Neural cell (in vitro differentiated cells): ENCODE measurements at regions not wholly inside any gene's neighbourhood (a gene's known extent, or its start where the extent isn't known, plus 50 kb on each side); places are given as distances from the start of the nearest gene placed in this dataset.

ENCODE experiments used
- H2AFZ ChIP-seq: fragments of 200-600, 300-800 bp; sonication (generic), shearing (Covaris generic); 2 replicates; pipeline ENCODE4 v1.6.0; 2014; ENCODE audit warnings: low read depth, mild to moderate bottlenecking, antibody characterized with exemption, low read length, moderate library complexity
- H3F3A ChIP-seq: fragments of 200-600 bp; shearing (Covaris generic); 2 replicates; pipeline ENCODE4 v1.6.1; 2016; ENCODE audit warnings: mild to moderate bottlenecking, moderate library complexity, mixed read lengths, antibody characterized with exemption, low read length; ENCODE audit not compliant: insufficient read depth, poor library complexity, severe bottlenecking
- H3K27ac ChIP-seq: fragments of 200-600, 300-800 bp; sonication (generic), shearing (Covaris generic); 2 replicates; pipeline ENCODE4 v1.5.1; 2014; ENCODE audit warnings: mild to moderate bottlenecking, low read length, moderate library complexity
- H3K27me3 ChIP-seq: fragments of 300-800, 200-600 bp; sonication (generic), shearing (Covaris generic); 2 replicates; pipeline ENCODE4 v1.6.0; 2014; ENCODE audit warnings: mild to moderate bottlenecking, low read depth, low read length, moderate library complexity; ENCODE audit not compliant: insufficient read depth
- H3K36me3 ChIP-seq: fragments of 300-800, 200-600 bp; sonication (generic), shearing (Covaris generic); 2 replicates; pipeline ENCODE4 v1.5.1; 2014; ENCODE audit warnings: mild to moderate bottlenecking, antibody characterized with exemption, low read length, moderate library complexity; ENCODE audit not compliant: insufficient read depth
- H3K4me2 ChIP-seq: fragments of 300-800, 200-600 bp; sonication (generic), shearing (Covaris generic); 2 replicates; pipeline ENCODE4 v1.6.0; 2014; ENCODE audit warnings: mild to moderate bottlenecking, low read length
- H3K4me3 ChIP-seq: fragments of 300-800, 200-600 bp; sonication (generic), shearing (Covaris generic); 2 replicates; pipeline ENCODE4 v1.5.1; 2014; ENCODE audit warnings: mild to moderate bottlenecking, low read length, moderate library complexity
- H3K79me2 ChIP-seq: fragments of 200-600 bp; shearing (Covaris generic); replicated peaks from 2 replicates; pipeline ENCODE4 v1.6.0; 2014; ENCODE audit warnings: mild to moderate bottlenecking, low read length, moderate library complexity; ENCODE audit not compliant: insufficient read depth
- H3K9ac ChIP-seq: fragments of 300-800, 200-600 bp; sonication (generic), shearing (Covaris generic); 2 replicates; pipeline ENCODE4 v1.6.1; 2016; ENCODE audit warnings: mild to moderate bottlenecking, low read length, mixed read lengths
- H3K9me2 ChIP-seq: fragments of 200-600 bp; shearing (Covaris generic); 2 replicates; pipeline ENCODE4 v1.6.1; 2016; ENCODE audit warnings: mild to moderate bottlenecking, low read length, mixed read lengths; ENCODE audit not compliant: insufficient read depth
- H3K9me3 ChIP-seq: fragments of 200-600, 300-800 bp; sonication (generic), shearing (Covaris generic); 2 replicates; pipeline ENCODE4 v1.6.1; 2016; ENCODE audit warnings: mild to moderate bottlenecking, mixed run types, low read length, moderate library complexity, mixed read lengths
- H4K20me1 ChIP-seq: fragments of 200-600 bp; shearing (Covaris generic); 2 replicates; pipeline ENCODE4 v1.6.1; 2016; ENCODE audit warnings: mild to moderate bottlenecking, mixed run types; ENCODE audit not compliant: insufficient read depth
- EP300 ChIP-seq: fragments of 450-650 bp; conservative IDR thresholded peaks from 2 replicates; pipeline ENCODE4 v1.6.1; 2014; ENCODE audit warnings: antibody characterized with exemption, mild to moderate bottlenecking, moderate library complexity; ENCODE audit not compliant: poor library complexity, severe bottlenecking
- EZH2 ChIP-seq: fragments of 200-600, 300-800 bp; shearing (Covaris generic), sonication (generic); IDR thresholded peaks from 2 replicates; pipeline ENCODE4 v1.6.1; 2014; ENCODE audit warnings: antibody characterized with exemption, low read length, borderline replicate concordance, mild to moderate bottlenecking; ENCODE audit not compliant: insufficient read depth, poor library complexity, severe bottlenecking
- MXI1 ChIP-seq: fragments of 450-650 bp; conservative IDR thresholded peaks from 2 replicates; pipeline ENCODE4 v1.6.1; 2014; ENCODE audit warnings: antibody characterized with exemption, mild to moderate bottlenecking; ENCODE audit not compliant: poor library complexity, severe bottlenecking
- POLR2AphosphoS5 ChIP-seq: IDR thresholded peaks from 2 replicates; pipeline ENCODE4 v1.6.1; 2012
- RAD21 ChIP-seq: fragments of 450-650 bp; conservative IDR thresholded peaks from 2 replicates; pipeline ENCODE4 v1.6.1; 2014; ENCODE audit warnings: antibody characterized with exemption, mild to moderate bottlenecking, moderate library complexity
- REST ChIP-seq: IDR thresholded peaks from 2 replicates; pipeline ENCODE4 v1.6.1; 2012; ENCODE audit warnings: borderline replicate concordance
- SMC3 ChIP-seq: fragments of 450-650 bp; conservative IDR thresholded peaks from 2 replicates; pipeline ENCODE4 v1.6.1; 2014; ENCODE audit warnings: antibody characterized with exemption, mild to moderate bottlenecking, moderate library complexity; ENCODE audit not compliant: poor library complexity
- TAF1 ChIP-seq: IDR thresholded peaks from 2 replicates; pipeline ENCODE4 v1.6.1; 2012; ENCODE audit warnings: low read depth
- TF ChIP-seq, protein P1 (sequence below): fragments of 450-650 bp; IDR thresholded peaks from 2 replicates; pipeline ENCODE4 v1.5.1; 2014; ENCODE audit warnings: antibody characterized with exemption, mild to moderate bottlenecking, moderate library complexity; ENCODE audit not compliant: poor library complexity, severe bottlenecking

DNA sequence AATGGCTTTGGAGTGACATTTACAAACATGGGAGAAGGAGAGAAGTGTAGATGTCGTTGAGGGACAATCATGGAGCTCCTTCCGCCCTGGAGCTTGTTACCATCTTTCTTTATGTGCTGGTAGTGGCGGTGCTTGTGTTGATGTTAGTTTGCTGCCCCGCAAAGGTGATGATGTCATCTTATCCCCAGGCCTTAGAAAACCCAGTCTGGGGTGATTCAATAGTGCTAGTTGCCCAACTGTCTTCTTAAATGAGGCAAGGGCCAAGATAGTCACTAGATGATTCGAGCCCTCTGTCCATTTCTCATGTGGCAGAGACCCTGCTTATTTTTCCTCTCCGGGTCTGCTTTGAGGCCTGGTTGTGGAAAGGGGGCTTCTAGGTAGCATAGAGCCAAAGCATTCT is 277.4 kb downstream of the CCSER2 start:
- no peaks in the 10 kb centered on the region for H3K79me2 ChIP-seq

GRCh38 chr10:84606428-84606827 is 278.0 kb downstream of the CCSER2 start:
- TF ChIP-seq, protein P1, sequence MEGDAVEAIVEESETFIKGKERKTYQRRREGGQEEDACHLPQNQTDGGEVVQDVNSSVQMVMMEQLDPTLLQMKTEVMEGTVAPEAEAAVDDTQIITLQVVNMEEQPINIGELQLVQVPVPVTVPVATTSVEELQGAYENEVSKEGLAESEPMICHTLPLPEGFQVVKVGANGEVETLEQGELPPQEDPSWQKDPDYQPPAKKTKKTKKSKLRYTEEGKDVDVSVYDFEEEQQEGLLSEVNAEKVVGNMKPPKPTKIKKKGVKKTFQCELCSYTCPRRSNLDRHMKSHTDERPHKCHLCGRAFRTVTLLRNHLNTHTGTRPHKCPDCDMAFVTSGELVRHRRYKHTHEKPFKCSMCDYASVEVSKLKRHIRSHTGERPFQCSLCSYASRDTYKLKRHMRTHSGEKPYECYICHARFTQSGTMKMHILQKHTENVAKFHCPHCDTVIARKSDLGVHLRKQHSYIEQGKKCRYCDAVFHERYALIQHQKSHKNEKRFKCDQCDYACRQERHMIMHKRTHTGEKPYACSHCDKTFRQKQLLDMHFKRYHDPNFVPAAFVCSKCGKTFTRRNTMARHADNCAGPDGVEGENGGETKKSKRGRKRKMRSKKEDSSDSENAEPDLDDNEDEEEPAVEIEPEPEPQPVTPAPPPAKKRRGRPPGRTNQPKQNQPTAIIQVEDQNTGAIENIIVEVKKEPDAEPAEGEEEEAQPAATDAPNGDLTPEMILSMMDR = no peak
- TF ChIP-seq TAF1 (no peak), EZH2 (no peak), POLR2AphosphoS5 (no peak), SMC3 (no peak), RAD21 (no peak), MXI1 (no peak), EP300 (no peak), REST (no peak)
- no peak overlapping the region for H3K4me2 ChIP-seq
- no peak overlapping the region for H3K27ac ChIP-seq
- peaks cover 17% of the 10 kb centered on the region for H3K27me3 ChIP-seq
- H3K9ac ChIP-seq = no peak overlapping the region
- H3K9me3 ChIP-seq = no peaks in the 10 kb centered on the region
- H3K36me3 ChIP-seq = no peaks in the 10 kb centered on the region
- H3F3A ChIP-seq = no peaks in the 10 kb centered on the region
- H3K79me2 ChIP-seq = no peaks in the 10 kb centered on the region
- H3K9me2 ChIP-seq = no peaks in the 10 kb centered on the region
- H2AFZ ChIP-seq = no peak overlapping the region
- H4K20me1 ChIP-seq = no peaks in the 10 kb centered on the region
- no peak overlapping the region for H3K4me3 ChIP-seq

More for the DNA sequence above, 277.4 kb downstream of the CCSER2 start:
- Histone ChIP-seq H3F3A (no peaks in the 10 kb centered on the region), H2AFZ (no peak overlapping the region), H4K20me1 (no peaks in the 10 kb centered on the region), H3K4me2 (no peak overlapping the region), H3K27me3 (peaks cover 17% of the 10 kb centered on the region), H3K4me3 (no peak overlapping the region), H3K9ac (no peak overlapping the region), H3K36me3 (no peaks in the 10 kb centered on the region), H3K9me2 (no peaks in the 10 kb centered on the region), H3K9me3 (no peaks in the 10 kb centered on the region), H3K27ac (no peak overlapping the region)
- no peak for TF ChIP-seq EZH2
- TF ChIP-seq REST = no peak
- TF ChIP-seq POLR2AphosphoS5 = no peak
- no peak for TF ChIP-seq TAF1
- no peak for TF ChIP-seq MXI1
- TF ChIP-seq, protein P1 = no peak
- TF ChIP-seq RAD21 = no peak
- TF ChIP-seq SMC3 = no peak
- no peak for TF ChIP-seq EP300
